ENCODE measurements at regions not wholly inside any gene's neighbourhood (a gene's known extent, or its start where the extent isn't known, plus 50 kb on each side); places are given as distances from the start of the nearest gene placed in this dataset.

DNA sequence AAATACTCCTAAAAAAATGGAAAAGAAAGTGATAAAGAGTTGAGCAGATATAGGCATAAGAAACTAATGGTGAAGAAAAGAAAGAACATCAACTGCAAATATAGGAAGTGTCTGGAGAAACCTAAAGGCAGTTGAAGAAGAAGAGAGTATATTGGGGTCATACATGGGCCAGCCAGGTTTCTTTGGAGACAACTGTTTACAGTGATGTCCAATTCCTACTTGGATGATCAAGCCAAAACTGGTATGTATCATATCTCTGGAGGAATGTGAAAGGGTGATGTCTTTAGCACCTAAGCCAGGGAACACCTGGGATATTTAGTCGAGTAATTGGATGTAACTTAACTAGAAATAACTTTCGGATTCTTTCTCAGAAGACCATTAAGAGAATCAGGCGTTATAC is 129.3 kb upstream of the FLRT2 start:
- ATAC-seq = no peak
- Mint-ChIP-seq H3K27ac (no peak overlapping the region), H3K9me3 (no peaks in the 10 kb centered on the region), H3K4me1 (peaks cover 5% of the 10 kb centered on the region), H3K27me3 (ENCODE audit: low read depth) (no peaks in the 10 kb centered on the region), H3K4me3 (no peak overlapping the region), H3K36me3 (no peaks in the 10 kb centered on the region)
- TF ChIP-seq MXD4 (CRISPR knock-in tag; IDR thresholded peaks at IDR 0.05; ENCODE audit: borderline replicate concordance) = no peak
- TF ChIP-seq JUN (CRISPR knock-in tag; IDR thresholded peaks at IDR 0.05) = no peak
- TF ChIP-seq TEAD1 (CRISPR knock-in tag; IDR thresholded peaks at IDR 0.05) = no peak
- TF ChIP-seq NFATC4 (CRISPR knock-in tag; IDR thresholded peaks at IDR 0.05) = no peak
- TF ChIP-seq JAZF1 (CRISPR knock-in tag; IDR thresholded peaks at IDR 0.05) = no peak
- TF ChIP-seq, protein P1, sequence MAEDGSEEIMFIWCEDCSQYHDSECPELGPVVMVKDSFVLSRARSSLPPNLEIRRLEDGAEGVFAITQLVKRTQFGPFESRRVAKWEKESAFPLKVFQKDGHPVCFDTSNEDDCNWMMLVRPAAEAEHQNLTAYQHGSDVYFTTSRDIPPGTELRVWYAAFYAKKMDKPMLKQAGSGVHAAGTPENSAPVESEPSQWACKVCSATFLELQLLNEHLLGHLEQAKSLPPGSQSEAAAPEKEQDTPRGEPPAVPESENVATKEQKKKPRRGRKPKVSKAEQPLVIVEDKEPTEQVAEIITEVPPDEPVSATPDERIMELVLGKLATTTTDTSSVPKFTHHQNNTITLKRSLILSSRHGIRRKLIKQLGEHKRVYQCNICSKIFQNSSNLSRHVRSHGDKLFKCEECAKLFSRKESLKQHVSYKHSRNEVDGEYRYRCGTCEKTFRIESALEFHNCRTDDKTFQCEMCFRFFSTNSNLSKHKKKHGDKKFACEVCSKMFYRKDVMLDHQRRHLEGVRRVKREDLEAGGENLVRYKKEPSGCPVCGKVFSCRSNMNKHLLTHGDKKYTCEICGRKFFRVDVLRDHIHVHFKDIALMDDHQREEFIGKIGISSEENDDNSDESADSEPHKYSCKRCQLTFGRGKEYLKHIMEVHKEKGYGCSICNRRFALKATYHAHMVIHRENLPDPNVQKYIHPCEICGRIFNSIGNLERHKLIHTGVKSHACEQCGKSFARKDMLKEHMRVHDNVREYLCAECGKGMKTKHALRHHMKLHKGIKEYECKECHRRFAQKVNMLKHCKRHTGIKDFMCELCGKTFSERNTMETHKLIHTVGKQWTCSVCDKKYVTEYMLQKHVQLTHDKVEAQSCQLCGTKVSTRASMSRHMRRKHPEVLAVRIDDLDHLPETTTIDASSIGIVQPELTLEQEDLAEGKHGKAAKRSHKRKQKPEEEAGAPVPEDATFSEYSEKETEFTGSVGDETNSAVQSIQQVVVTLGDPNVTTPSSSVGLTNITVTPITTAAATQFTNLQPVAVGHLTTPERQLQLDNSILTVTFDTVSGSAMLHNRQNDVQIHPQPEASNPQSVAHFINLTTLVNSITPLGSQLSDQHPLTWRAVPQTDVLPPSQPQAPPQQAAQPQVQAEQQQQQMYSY (CRISPR knock-in tag; IDR thresholded peaks at IDR 0.05) = no peak
- TF ChIP-seq ZNF219 (CRISPR knock-in tag; IDR thresholded peaks at IDR 0.05; ENCODE audit: borderline replicate concordance) = no peak
- TF ChIP-seq PRRX2 (CRISPR knock-in tag; IDR thresholded peaks at IDR 0.05) = no peak
- TF ChIP-seq, protein P2, sequence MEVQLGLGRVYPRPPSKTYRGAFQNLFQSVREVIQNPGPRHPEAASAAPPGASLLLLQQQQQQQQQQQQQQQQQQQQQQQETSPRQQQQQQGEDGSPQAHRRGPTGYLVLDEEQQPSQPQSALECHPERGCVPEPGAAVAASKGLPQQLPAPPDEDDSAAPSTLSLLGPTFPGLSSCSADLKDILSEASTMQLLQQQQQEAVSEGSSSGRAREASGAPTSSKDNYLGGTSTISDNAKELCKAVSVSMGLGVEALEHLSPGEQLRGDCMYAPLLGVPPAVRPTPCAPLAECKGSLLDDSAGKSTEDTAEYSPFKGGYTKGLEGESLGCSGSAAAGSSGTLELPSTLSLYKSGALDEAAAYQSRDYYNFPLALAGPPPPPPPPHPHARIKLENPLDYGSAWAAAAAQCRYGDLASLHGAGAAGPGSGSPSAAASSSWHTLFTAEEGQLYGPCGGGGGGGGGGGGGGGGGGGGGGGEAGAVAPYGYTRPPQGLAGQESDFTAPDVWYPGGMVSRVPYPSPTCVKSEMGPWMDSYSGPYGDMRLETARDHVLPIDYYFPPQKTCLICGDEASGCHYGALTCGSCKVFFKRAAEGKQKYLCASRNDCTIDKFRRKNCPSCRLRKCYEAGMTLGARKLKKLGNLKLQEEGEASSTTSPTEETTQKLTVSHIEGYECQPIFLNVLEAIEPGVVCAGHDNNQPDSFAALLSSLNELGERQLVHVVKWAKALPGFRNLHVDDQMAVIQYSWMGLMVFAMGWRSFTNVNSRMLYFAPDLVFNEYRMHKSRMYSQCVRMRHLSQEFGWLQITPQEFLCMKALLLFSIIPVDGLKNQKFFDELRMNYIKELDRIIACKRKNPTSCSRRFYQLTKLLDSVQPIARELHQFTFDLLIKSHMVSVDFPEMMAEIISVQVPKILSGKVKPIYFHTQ (CRISPR knock-in tag; IDR thresholded peaks at IDR 0.05) = no peak
- TF ChIP-seq, protein P3, sequence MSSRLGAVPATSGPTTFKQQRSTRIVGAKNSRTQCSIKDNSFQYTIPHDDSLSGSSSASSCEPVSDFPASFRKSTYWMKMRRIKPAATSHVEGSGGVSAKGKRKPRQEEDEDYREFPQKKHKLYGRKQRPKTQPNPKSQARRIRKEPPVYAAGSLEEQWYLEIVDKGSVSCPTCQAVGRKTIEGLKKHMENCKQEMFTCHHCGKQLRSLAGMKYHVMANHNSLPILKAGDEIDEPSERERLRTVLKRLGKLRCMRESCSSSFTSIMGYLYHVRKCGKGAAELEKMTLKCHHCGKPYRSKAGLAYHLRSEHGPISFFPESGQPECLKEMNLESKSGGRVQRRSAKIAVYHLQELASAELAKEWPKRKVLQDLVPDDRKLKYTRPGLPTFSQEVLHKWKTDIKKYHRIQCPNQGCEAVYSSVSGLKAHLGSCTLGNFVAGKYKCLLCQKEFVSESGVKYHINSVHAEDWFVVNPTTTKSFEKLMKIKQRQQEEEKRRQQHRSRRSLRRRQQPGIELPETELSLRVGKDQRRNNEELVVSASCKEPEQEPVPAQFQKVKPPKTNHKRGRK (CRISPR knock-in tag; IDR thresholded peaks at IDR 0.05; ENCODE audit: borderline replicate concordance) = no peak
- TF ChIP-seq, protein P4, sequence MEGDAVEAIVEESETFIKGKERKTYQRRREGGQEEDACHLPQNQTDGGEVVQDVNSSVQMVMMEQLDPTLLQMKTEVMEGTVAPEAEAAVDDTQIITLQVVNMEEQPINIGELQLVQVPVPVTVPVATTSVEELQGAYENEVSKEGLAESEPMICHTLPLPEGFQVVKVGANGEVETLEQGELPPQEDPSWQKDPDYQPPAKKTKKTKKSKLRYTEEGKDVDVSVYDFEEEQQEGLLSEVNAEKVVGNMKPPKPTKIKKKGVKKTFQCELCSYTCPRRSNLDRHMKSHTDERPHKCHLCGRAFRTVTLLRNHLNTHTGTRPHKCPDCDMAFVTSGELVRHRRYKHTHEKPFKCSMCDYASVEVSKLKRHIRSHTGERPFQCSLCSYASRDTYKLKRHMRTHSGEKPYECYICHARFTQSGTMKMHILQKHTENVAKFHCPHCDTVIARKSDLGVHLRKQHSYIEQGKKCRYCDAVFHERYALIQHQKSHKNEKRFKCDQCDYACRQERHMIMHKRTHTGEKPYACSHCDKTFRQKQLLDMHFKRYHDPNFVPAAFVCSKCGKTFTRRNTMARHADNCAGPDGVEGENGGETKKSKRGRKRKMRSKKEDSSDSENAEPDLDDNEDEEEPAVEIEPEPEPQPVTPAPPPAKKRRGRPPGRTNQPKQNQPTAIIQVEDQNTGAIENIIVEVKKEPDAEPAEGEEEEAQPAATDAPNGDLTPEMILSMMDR (IDR thresholded peaks at IDR 0.05) = no peak
- TF ChIP-seq ZNF317 (CRISPR knock-in tag; IDR thresholded peaks at IDR 0.05; ENCODE audit: borderline replicate concordance, low read depth) = no peak
- TF ChIP-seq ESRRA (CRISPR knock-in tag; IDR thresholded peaks at IDR 0.05; ENCODE audit: borderline replicate concordance) = no peak
- DNase-seq (ENCODE audit: low spot score) = no peak
- ChIA-PET POLR2A (no interaction called here), CTCF (interaction anchor here (0.5 kb wide), 1 partner anchor 203 kb away, joined by 3 read pairs; no protein-coding TSS in a partner anchor)

DNA sequence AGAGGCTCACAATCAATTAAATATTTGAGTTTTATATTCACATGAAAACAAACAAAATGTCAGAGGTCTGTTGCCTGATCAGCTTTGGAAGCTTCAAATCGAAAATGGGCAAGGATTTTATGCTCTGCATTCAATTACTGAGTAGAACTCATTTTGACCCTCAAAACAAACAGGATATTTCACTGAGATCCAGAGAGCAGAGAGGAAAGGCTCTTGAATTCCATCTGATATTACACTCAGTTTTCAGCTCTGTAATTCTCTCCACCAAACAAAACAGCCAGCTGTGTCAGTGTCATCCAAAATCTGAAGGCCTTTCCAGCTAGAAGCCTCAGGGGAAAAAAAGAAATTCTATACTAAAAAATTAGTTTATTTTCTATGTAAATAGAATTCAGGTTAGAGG is 128.6 kb upstream of the FLRT2 start:
- POLR2A ChIA-PET = no interaction called here
- peaks cover under 1% of the 10 kb centered on the region for H3K4me1 Mint-ChIP-seq
- no peak for ATAC-seq
- H3K9me3 Mint-ChIP-seq = no peaks in the 10 kb centered on the region
- H3K27me3 Mint-ChIP-seq (ENCODE audit: low read depth) = no peaks in the 10 kb centered on the region
- CTCF ChIA-PET = no interaction called here
- no peak overlapping the region for H3K4me3 Mint-ChIP-seq
- DNase-seq (ENCODE audit: low spot score) = no peak
- H3K36me3 Mint-ChIP-seq = no peaks in the 10 kb centered on the region
- H3K27ac Mint-ChIP-seq = no peak overlapping the region
- TF ChIP-seq, protein P5, sequence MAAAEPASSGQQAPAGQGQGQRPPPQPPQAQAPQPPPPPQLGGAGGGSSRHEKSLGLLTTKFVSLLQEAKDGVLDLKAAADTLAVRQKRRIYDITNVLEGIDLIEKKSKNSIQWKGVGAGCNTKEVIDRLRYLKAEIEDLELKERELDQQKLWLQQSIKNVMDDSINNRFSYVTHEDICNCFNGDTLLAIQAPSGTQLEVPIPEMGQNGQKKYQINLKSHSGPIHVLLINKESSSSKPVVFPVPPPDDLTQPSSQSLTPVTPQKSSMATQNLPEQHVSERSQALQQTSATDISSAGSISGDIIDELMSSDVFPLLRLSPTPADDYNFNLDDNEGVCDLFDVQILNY (CRISPR knock-in tag; IDR thresholded peaks at IDR 0.05) = no peak
- TF ChIP-seq MYBL2 (CRISPR knock-in tag; IDR thresholded peaks at IDR 0.05) = no peak
- no peak for TF ChIP-seq ZNF138 (CRISPR knock-in tag; conservative IDR thresholded peaks at IDR 0.05)
- TF ChIP-seq SMAD3 (CRISPR knock-in tag; IDR thresholded peaks at IDR 0.05; ENCODE audit: borderline replicate concordance) = no peak
- TF ChIP-seq, protein P6, sequence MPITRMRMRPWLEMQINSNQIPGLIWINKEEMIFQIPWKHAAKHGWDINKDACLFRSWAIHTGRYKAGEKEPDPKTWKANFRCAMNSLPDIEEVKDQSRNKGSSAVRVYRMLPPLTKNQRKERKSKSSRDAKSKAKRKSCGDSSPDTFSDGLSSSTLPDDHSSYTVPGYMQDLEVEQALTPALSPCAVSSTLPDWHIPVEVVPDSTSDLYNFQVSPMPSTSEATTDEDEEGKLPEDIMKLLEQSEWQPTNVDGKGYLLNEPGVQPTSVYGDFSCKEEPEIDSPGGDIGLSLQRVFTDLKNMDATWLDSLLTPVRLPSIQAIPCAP (CRISPR knock-in tag; IDR thresholded peaks at IDR 0.05) = no peak
- no peak for TF ChIP-seq HMGA2 (CRISPR knock-in tag; IDR thresholded peaks at IDR 0.05)
- no peak for TF ChIP-seq IRF2 (CRISPR knock-in tag; IDR thresholded peaks at IDR 0.05; ENCODE audit: borderline replicate concordance, low read depth)
- TF ChIP-seq, protein P7, sequence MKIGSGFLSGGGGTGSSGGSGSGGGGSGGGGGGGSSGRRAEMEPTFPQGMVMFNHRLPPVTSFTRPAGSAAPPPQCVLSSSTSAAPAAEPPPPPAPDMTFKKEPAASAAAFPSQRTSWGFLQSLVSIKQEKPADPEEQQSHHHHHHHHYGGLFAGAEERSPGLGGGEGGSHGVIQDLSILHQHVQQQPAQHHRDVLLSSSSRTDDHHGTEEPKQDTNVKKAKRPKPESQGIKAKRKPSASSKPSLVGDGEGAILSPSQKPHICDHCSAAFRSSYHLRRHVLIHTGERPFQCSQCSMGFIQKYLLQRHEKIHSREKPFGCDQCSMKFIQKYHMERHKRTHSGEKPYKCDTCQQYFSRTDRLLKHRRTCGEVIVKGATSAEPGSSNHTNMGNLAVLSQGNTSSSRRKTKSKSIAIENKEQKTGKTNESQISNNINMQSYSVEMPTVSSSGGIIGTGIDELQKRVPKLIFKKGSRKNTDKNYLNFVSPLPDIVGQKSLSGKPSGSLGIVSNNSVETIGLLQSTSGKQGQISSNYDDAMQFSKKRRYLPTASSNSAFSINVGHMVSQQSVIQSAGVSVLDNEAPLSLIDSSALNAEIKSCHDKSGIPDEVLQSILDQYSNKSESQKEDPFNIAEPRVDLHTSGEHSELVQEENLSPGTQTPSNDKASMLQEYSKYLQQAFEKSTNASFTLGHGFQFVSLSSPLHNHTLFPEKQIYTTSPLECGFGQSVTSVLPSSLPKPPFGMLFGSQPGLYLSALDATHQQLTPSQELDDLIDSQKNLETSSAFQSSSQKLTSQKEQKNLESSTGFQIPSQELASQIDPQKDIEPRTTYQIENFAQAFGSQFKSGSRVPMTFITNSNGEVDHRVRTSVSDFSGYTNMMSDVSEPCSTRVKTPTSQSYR (CRISPR knock-in tag; IDR thresholded peaks at IDR 0.05) = no peak
- TF ChIP-seq ESRRA (CRISPR knock-in tag; IDR thresholded peaks at IDR 0.05; ENCODE audit: borderline replicate concordance) = no peak
- no peak for TF ChIP-seq CREB1 (CRISPR knock-in tag; IDR thresholded peaks at IDR 0.05)

Data from WTC11 (cell line).